GM10248 (cell line): ENCODE measurements at regions not wholly inside any gene's neighbourhood (a gene's known extent, or its start where the extent isn't known, plus 50 kb on each side); places are given as distances from the start of the nearest gene placed in this dataset.

Experiments
- CTCF ChIA-PET: fragments of 300-600 bp; sonication (Branson Sonifier 250); formaldehyde crosslinking; extraction: SDS; loops from one replicate; lab custom pipeline; 2021; ENCODE audit warnings: antibody characterized with exemption; lab: Yijun Ruan, JAX
- POLR2A ChIA-PET: fragments of 350-650 bp; sonication (Branson Sonifier 250); formaldehyde crosslinking; extraction: SDS; loops from one replicate; lab custom pipeline; 2020; ENCODE audit warnings: antibody characterized with exemption; lab: Yijun Ruan, JAX
- DNase-seq: peaks from one replicate; pipeline ENCODE4 v3.0.0; 2012; ENCODE audit errors: extremely low spot score
- TF ChIP-seq, protein P1 (sequence below): IDR thresholded peaks from 2 replicates; pipeline ENCODE4 v1.5.1; 2012; ENCODE audit warnings: mild to moderate bottlenecking, low read depth; ENCODE audit errors: extremely low read depth, missing control alignments, control extremely low read depth

DNA sequence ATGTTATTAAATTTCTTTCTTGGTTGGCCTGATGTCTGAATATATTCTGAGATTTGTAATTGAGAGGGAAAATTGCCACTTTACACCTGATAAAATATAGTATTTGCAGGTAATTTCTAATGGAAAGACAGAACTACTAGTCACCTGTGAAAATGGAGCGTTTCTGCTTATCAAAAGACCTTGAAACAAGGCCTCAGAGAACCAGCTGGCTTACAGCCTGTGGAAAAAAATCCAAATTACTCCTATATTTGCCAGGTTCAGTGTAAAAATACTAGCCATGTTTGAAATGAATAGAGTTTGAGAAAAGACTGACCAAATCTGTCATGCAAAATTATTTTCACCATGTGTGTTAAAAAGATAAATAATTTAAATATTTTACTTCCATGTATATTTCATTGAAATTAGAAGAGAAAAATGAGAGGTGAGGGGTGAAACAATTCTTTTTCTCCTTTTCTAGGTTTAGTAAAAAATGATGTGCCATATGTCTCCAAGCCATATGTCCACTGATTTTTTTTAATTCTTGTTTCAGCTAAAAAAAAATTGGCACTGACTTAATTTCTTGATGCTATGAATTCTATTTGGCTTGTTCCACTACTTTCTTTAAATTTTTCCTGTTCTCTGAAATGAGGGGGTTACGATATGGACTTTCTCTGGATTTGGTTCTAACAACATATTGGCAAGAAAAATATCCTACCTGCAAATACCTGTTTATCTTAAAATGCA is 464.9 kb downstream of the GRXCR1 start:
- ChIA-PET CTCF (no interaction called here), POLR2A (no interaction called here)
- DNase-seq: no peak
- TF ChIP-seq, protein P1, sequence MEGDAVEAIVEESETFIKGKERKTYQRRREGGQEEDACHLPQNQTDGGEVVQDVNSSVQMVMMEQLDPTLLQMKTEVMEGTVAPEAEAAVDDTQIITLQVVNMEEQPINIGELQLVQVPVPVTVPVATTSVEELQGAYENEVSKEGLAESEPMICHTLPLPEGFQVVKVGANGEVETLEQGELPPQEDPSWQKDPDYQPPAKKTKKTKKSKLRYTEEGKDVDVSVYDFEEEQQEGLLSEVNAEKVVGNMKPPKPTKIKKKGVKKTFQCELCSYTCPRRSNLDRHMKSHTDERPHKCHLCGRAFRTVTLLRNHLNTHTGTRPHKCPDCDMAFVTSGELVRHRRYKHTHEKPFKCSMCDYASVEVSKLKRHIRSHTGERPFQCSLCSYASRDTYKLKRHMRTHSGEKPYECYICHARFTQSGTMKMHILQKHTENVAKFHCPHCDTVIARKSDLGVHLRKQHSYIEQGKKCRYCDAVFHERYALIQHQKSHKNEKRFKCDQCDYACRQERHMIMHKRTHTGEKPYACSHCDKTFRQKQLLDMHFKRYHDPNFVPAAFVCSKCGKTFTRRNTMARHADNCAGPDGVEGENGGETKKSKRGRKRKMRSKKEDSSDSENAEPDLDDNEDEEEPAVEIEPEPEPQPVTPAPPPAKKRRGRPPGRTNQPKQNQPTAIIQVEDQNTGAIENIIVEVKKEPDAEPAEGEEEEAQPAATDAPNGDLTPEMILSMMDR: no peak

DNA sequence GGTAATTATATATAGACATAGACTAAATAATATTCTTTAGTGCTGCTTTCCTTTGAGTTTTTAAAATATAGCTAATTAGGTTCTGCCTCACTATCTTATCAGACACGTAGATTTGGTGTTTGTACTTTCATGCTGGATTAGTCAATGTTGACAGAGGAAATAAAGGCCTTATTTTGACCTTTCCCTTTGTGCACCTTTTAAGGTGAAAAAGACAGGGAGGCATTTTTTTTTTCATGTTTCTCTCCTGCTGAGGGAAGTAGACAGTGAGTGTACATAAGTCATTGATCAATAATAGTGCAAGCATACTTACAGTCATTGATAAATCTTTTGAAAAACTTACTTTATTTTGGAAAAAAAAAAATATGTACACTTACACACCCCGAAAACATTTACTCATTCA is 467.8 kb downstream of the GRXCR1 start:
- TF ChIP-seq, protein P1: no peak
- DNase-seq: no peak
- ChIA-PET POLR2A (no interaction called here), CTCF (interaction anchor here (1.4 kb wide), 1 partner anchor 13 kb away, joined by 3 read pairs; no protein-coding TSS in a partner anchor)

DNA sequence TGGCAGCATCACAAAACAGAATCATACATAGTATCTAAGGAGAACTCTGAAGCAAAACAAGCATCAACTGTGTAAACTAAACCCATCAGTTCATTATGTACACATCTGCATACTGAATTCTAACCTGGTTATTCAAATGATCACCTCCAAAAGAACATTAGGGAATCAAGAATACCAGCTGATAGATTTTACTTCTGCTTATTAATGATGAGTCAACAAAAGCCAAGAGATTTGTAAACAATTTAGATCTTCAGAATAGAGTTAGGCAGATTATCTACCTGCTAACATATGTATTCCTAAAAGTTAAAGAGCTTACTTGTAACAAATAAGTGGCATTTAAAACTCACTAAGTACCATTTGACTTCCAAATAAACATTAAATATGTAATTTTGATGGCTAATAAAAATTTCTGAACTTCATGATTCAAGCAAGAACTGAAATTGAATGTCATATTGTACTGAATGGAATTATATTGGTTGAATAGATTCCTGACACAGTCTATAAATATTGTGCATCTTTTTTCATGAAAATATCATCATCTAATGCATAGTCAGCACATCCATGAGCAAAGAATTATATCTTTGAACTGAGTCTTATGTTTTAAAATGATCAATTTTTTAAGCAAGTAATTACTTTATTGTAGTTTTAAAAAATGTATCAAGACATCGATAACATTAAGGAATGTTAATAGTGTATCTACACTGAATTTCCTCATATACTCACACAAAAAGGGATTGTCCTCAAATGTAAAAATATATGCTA is 470.5 kb downstream of the GRXCR1 start:
- DNase-seq: no peak
- CTCF ChIA-PET: no interaction called here
- POLR2A ChIA-PET: no interaction called here
- TF ChIP-seq, protein P1: no peak

DNA sequence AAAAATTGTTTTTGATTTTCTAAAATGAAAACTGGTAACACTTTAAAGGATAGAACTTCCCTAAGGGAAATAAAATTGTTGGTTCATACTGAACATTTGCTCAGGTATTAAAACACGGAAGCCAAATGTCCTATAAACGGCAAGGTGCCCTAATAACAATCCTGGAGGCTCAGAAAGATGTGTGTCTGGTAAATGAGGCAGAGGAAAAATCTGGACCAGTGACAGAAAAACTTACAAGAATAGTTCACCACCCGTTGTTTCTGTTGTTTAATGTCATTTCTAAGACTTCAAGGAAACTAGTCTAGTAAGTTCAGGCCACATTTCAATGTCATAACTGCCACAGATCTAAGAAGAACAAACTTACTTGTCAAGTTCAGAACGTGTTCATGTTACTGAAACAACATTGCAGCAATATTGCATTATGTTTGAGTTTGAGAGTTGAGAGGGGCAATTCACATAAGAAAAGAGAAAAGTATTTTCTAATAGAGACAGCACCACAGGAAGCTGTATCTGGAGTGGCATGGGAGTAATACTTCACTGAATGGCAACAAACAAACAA is 476.6 kb downstream of the GRXCR1 start:
- TF ChIP-seq, protein P1: no peak
- ChIA-PET CTCF (no interaction called here), POLR2A (no interaction called here)
- no peak for DNase-seq

DNA sequence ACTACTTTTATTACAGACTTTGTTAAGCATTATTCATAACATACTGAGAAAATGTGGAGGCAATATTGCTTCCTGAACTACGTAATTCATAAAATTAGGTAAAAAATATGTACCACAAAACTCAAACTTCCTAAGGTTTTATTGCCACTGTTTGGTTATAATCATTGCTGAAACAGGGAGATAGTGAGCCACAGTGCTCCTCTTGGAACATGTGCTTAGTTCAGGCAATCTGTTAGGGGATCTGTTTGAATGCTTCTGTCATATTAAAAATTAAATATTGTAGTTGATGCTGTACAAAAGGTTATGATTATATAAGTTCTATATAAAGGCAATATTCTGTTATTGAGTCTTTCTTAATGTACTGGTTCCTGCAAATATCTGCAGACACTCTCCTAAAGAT is 480.7 kb downstream of the GRXCR1 start:
- DNase-seq: no peak
- TF ChIP-seq, protein P1: no peak
- ChIA-PET POLR2A (no interaction called here), CTCF (no interaction called here)

DNA sequence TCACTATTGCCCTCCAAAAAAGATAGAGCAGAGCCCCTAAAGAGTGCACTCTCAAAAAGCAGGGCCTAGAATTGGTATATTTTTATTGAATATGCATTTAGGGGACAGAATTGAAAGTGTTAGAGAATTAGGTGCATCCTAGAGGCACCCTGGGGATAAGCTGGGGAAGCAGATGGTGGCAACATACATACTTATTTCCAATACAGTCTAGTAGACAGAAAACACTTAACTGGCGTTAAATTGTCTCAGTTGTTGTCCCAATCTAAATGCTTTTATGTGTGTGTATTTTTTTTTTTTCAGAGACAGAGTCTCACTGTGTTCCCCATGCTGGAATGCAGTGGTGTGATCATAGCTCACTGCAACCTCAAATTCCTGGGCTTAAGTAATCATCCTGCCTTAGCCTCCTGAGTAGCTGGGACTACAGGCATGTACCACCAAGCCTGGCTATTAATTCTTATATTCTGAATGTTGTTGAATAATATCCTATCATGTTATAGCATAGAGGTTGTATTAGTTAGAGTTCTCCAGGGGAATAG is 481.8 kb downstream of the GRXCR1 start:
- POLR2A ChIA-PET: no interaction called here
- TF ChIP-seq, protein P1: no peak
- CTCF ChIA-PET: no interaction called here
- no peak for DNase-seq
